Ovary (tissue), 3 donors: ENCODE measurements at regions not wholly inside any gene's neighbourhood (a gene's known extent, or its start where the extent isn't known, plus 50 kb on each side); places are given as distances from the start of the nearest gene placed in this dataset.

Experiments used
- CTCF ChIP-seq, 3 donors: fragments of 450-650 bp in 2 of 3; fragments of 200-600 bp in 1 of 3; IDR thresholded peaks; one replicate each; pipeline versions ENCODE4 v1.5.1 to v1.8.0; 2016 to 2022; ENCODE audit warnings: antibody characterized with exemption in 3 of 3, mild to moderate bottlenecking in 1 of 3
- EP300 ChIP-seq: sonication (generic); formaldehyde crosslinking; IDR thresholded peaks from one replicate; pipeline ENCODE4 v1.6.1; 2017; ENCODE audit warnings: antibody characterized with exemption
- POLR2A ChIP-seq: fragments of 450-650 bp; IDR thresholded peaks from one replicate; pipeline ENCODE4 v1.6.1; 2017; ENCODE audit warnings: antibody characterized with exemption, mild to moderate bottlenecking, moderate library complexity
- donor health status: DM: no; HTN: no; CAD: no.

GRCh38 chr18:71212222-71212621 is 923.4 kb downstream of the SOCS6 start:
- no peak for TF ChIP-seq POLR2A
- no peak for TF ChIP-seq CTCF (IDR thresholded peaks at IDR 0.05)
- TF ChIP-seq EP300, result no peak
